ENCODE measurements at regions not wholly inside any gene's neighbourhood (a gene's known extent, or its start where the extent isn't known, plus 50 kb on each side); places are given as distances from the start of the nearest gene placed in this dataset.
"Not testable (repeated sequence)": the region's sequence is repeated elsewhere in the genome, so short reads cannot be mapped to it uniquely, and the experiment has no call there.

- Histone ChIP-seq H3K27ac (ENCODE audit: low read length) (no peak overlapping the region), H3K4me3 (ENCODE audit: low read length) (no peak overlapping the region), H3K27me3 (ENCODE audit: control insufficient read depth, insufficient read depth) (no peaks in the 10 kb centered on the region), H3K4me1 (ENCODE audit: control insufficient read depth, insufficient read depth, low read length) (no peaks in the 10 kb centered on the region), H3K9me3 (ENCODE audit: control insufficient read depth, low read length) (no peaks in the 10 kb centered on the region)
- intact Hi-C loops (cut with DNase I): no loop called here
- ATAC-seq (no peak), DNase-seq (no peak)
- WGBS: 80% methylated on average over 7 of the region's 7 CpGs
These were observed 666.5 kb downstream of the GBE1 start for GRCh38 chr3:81094986-81095385.

- 84% methylated on average over 3 of the region's 3 CpGs for WGBS
- ATAC-seq: no peak
- no peak for DNase-seq
These were observed 673.8 kb downstream of the GBE1 start for GRCh38 chr3:81087607-81088006.

GRCh38 chr3:81086348-81086747 is 675.1 kb downstream of the GBE1 start:
- no peak for DNase-seq
- Histone ChIP-seq H3K27me3 (ENCODE audit: control insufficient read depth, insufficient read depth) (no peaks in the 10 kb centered on the region), H3K4me1 (ENCODE audit: control insufficient read depth, insufficient read depth, low read length) (no peaks in the 10 kb centered on the region), H3K27ac (ENCODE audit: low read length) (no peak overlapping the region), H3K9me3 (ENCODE audit: control insufficient read depth, low read length) (no peaks in the 10 kb centered on the region), H3K4me3 (ENCODE audit: low read length) (no peak overlapping the region)
- WGBS: 73% methylated on average over 2 of the region's 2 CpGs
- intact Hi-C loops (cut with DNase I): no loop called here
- ATAC-seq: no peak

More at GRCh38 chr3:81087607-81088006, 673.8 kb downstream of the GBE1 start:
- H3K4me3 ChIP-seq (ENCODE audit: low read length): no peak overlapping the region
- intact Hi-C loops (cut with DNase I): no loop called here
- no peak overlapping the region for H3K27ac ChIP-seq (ENCODE audit: low read length)
- no peaks in the 10 kb centered on the region for H3K9me3 ChIP-seq (ENCODE audit: control insufficient read depth, low read length)
- H3K4me1 ChIP-seq (ENCODE audit: control insufficient read depth, insufficient read depth, low read length): no peaks in the 10 kb centered on the region
- no peaks in the 10 kb centered on the region for H3K27me3 ChIP-seq (ENCODE audit: control insufficient read depth, insufficient read depth)

GRCh38 chr3:81080608-81081007 is 680.8 kb downstream of the GBE1 start:
- Histone ChIP-seq H3K4me1 (ENCODE audit: control insufficient read depth, insufficient read depth, low read length) (no peaks in the 10 kb centered on the region), H3K27ac (ENCODE audit: low read length) (no peak overlapping the region), H3K4me3 (ENCODE audit: low read length) (no peak overlapping the region), H3K27me3 (ENCODE audit: control insufficient read depth, insufficient read depth) (no peaks in the 10 kb centered on the region), H3K9me3 (ENCODE audit: control insufficient read depth, low read length) (no peaks in the 10 kb centered on the region)
- ATAC-seq (peak in 1 of 2 donors; percentile 55), DNase-seq (no peak)
- intact Hi-C loops (cut with DNase I): no loop called here
- WGBS: 59% methylated on average over 5 of the region's 5 CpGs

- H3K4me1 ChIP-seq (ENCODE audit: control insufficient read depth, insufficient read depth, low read length): no peaks in the 10 kb centered on the region
- no peaks in the 10 kb centered on the region for H3K27me3 ChIP-seq (ENCODE audit: control insufficient read depth, insufficient read depth)
- no peak overlapping the region for H3K4me3 ChIP-seq (ENCODE audit: low read length)
- no peak for DNase-seq
- intact Hi-C loops (cut with DNase I): no loop called here
- no peaks in the 10 kb centered on the region for H3K9me3 ChIP-seq (ENCODE audit: control insufficient read depth, low read length)
- no peak for ATAC-seq
- WGBS: 75% methylated on average over 4 of the region's 4 CpGs
- no peak overlapping the region for H3K27ac ChIP-seq (ENCODE audit: low read length)
These were observed 688.9 kb downstream of the GBE1 start for GRCh38 chr3:81072591-81072990.

- Histone ChIP-seq H3K4me1 (ENCODE audit: control insufficient read depth, insufficient read depth, low read length) (no peaks in the 10 kb centered on the region), H3K4me3 (ENCODE audit: low read length) (no peak overlapping the region), H3K27me3 (ENCODE audit: control insufficient read depth, insufficient read depth) (no peaks in the 10 kb centered on the region), H3K27ac (ENCODE audit: low read length) (no peak overlapping the region), H3K9me3 (ENCODE audit: control insufficient read depth, low read length) (no peaks in the 10 kb centered on the region)
- WGBS: 73% methylated on average over 1 of the region's 1 CpG
- ATAC-seq (no peak), DNase-seq (no peak)
- intact Hi-C loops (cut with DNase I): no loop called here
These were observed 692.9 kb downstream of the GBE1 start for GRCh38 chr3:81068546-81068945.

GRCh38 chr3:81063896-81064295 is 697.5 kb downstream of the GBE1 start:
- intact Hi-C loops (cut with DNase I): no loop called here
- no peak for ATAC-seq

GRCh38 chr3:81051133-81051532 is 710.3 kb downstream of the GBE1 start:
- ATAC-seq; H3K9me3 ChIP-seq (ENCODE audit: control insufficient read depth, low read length); H3K27ac ChIP-seq (ENCODE audit: low read length); H3K4me3 ChIP-seq (ENCODE audit: low read length); H3K4me1 ChIP-seq (ENCODE audit: control insufficient read depth, insufficient read depth, low read length); H3K27me3 ChIP-seq (ENCODE audit: control insufficient read depth, insufficient read depth); DNase-seq; intact Hi-C loops (cut with DNase I): not testable (repeated sequence)
- WGBS: no CpG with 5 or more reads among the region's 2 CpGs

More at GRCh38 chr3:81063896-81064295, 697.5 kb downstream of the GBE1 start:
- Histone ChIP-seq H3K27ac (ENCODE audit: low read length) (no peak overlapping the region), H3K9me3 (ENCODE audit: control insufficient read depth, low read length) (no peaks in the 10 kb centered on the region), H3K27me3 (ENCODE audit: control insufficient read depth, insufficient read depth) (no peaks in the 10 kb centered on the region), H3K4me1 (ENCODE audit: control insufficient read depth, insufficient read depth, low read length) (no peaks in the 10 kb centered on the region), H3K4me3 (ENCODE audit: low read length) (no peak overlapping the region)
- no peak for DNase-seq

- ATAC-seq: no peak
- Histone ChIP-seq H3K27me3 (ENCODE audit: control insufficient read depth, insufficient read depth) (no peaks in the 10 kb centered on the region), H3K4me1 (ENCODE audit: control insufficient read depth, insufficient read depth, low read length) (no peaks in the 10 kb centered on the region), H3K9me3 (ENCODE audit: control insufficient read depth, low read length) (no peaks in the 10 kb centered on the region), H3K4me3 (ENCODE audit: low read length) (no peak overlapping the region), H3K27ac (ENCODE audit: low read length) (no peak overlapping the region)
- DNase-seq: no peak
- intact Hi-C loops (cut with DNase I): no loop called here
- 39% methylated on average over 3 of the region's 3 CpGs for WGBS
These were observed 713.3 kb downstream of the GBE1 start for GRCh38 chr3:81048058-81048665.

- no peaks in the 10 kb centered on the region for H3K27me3 ChIP-seq (ENCODE audit: control insufficient read depth, insufficient read depth)
These were observed 715.5 kb downstream of the GBE1 start for GRCh38 chr3:81045976-81046375.

GRCh38 chr3:81045246-81045645 is 716.2 kb downstream of the GBE1 start:
- Histone ChIP-seq H3K27me3 (ENCODE audit: control insufficient read depth, insufficient read depth) (no peaks in the 10 kb centered on the region), H3K27ac (ENCODE audit: low read length) (no peak overlapping the region), H3K4me3 (ENCODE audit: low read length) (no peak overlapping the region), H3K9me3 (ENCODE audit: control insufficient read depth, low read length) (no peaks in the 10 kb centered on the region), H3K4me1 (ENCODE audit: control insufficient read depth, insufficient read depth, low read length) (no peaks in the 10 kb centered on the region)
- 87% methylated on average over 2 of the region's 2 CpGs for WGBS
- DNase-seq (no peak), ATAC-seq (no peak)
- intact Hi-C loops (cut with DNase I): no loop called here

More at GRCh38 chr3:81045976-81046375, 715.5 kb downstream of the GBE1 start:
- DNase-seq (no peak), ATAC-seq (no peak)
- H3K27ac ChIP-seq (ENCODE audit: low read length): no peak overlapping the region
- H3K4me1 ChIP-seq (ENCODE audit: control insufficient read depth, insufficient read depth, low read length): no peaks in the 10 kb centered on the region
- H3K9me3 ChIP-seq (ENCODE audit: control insufficient read depth, low read length): no peaks in the 10 kb centered on the region
- no peak overlapping the region for H3K4me3 ChIP-seq (ENCODE audit: low read length)
- intact Hi-C loops (cut with DNase I): no loop called here
- 71% methylated on average over 1 of the region's 1 CpG for WGBS

- intact Hi-C loops (cut with DNase I): no loop called here
- DNase-seq (no peak), ATAC-seq (no peak)
- WGBS: 57% methylated on average over 3 of the region's 3 CpGs
- H3K27me3 ChIP-seq (ENCODE audit: control insufficient read depth, insufficient read depth): no peaks in the 10 kb centered on the region
- H3K4me1 ChIP-seq (ENCODE audit: control insufficient read depth, insufficient read depth, low read length): no peaks in the 10 kb centered on the region
- no peak overlapping the region for H3K4me3 ChIP-seq (ENCODE audit: low read length)
- H3K27ac ChIP-seq (ENCODE audit: low read length): no peak overlapping the region
- no peaks in the 10 kb centered on the region for H3K9me3 ChIP-seq (ENCODE audit: control insufficient read depth, low read length)
These were observed 717.7 kb downstream of the GBE1 start for GRCh38 chr3:81043660-81044199.

All from right cardiac atrium (tissue), 5 donors.